GM12875 (cell line): ENCODE measurements at regions not wholly inside any gene's neighbourhood (a gene's known extent, or its start where the extent isn't known, plus 50 kb on each side); places are given as distances from the start of the nearest gene placed in this dataset.

Experiments used
- H3K4me3 ChIP-seq: one replicate; pipeline ENCODE4 v1.5.1; 2011; ENCODE audit warnings: low read depth, low read length, control low read depth
- CTCF ChIP-seq: IDR thresholded peaks from 2 replicates; pipeline ENCODE4 v1.5.1; 2011; ENCODE audit warnings: low read depth, mild to moderate bottlenecking, control low read depth, inconsistent platforms, low read length, moderate library complexity, borderline replicate concordance; ENCODE audit not compliant: insufficient read depth

GRCh38 chr13:103539265-103539664, 473.0 kb upstream of the SLC10A2 start:
- TF ChIP-seq CTCF: no peak
- H3K4me3 ChIP-seq: no peak overlapping the region

DNA sequence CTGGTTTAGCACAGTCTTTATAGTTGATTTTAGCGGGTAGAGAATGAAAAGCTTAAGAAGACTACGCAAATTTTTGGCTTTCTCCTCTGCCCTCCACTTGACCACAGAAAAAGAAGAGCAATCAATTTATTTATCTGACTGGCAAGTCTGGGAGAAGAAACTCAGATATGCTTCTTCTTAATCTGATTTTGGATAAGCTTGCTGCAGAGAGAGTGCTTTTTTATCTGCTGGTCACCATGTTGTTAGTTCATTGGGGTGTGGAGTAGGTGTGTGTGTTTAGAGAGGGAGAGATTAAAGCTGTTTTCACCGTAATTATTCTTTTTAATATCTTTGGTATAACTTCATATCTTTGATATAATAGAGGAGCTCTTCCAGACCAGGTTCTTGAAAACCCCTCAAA, 471.4 kb upstream of the SLC10A2 start:
- no peak for TF ChIP-seq CTCF
- no peak overlapping the region for H3K4me3 ChIP-seq

- no peak for TF ChIP-seq CTCF
- no peak overlapping the region for H3K4me3 ChIP-seq
Observed at GRCh38 chr13:103531278-103531677, 465.1 kb upstream of the SLC10A2 start.

DNA sequence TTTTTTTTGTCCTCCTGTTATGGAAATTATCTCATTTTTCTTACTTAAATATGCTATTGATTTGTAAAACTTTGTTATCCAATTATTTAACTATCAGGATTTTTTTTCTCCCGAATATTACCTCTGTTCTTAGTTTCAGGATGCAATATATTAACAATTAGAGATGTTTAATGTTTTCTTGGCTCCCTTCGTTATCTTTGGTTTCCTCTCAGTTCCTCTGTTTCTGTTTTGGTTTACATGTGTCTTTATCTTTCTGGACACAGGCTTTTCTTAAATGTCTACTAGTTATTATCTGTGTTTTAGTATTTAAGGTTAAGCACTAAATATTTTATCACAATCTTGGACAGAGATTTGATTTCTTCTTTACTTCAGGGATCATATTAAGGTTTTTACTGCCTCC, 462.2 kb upstream of the SLC10A2 start:
- no peak for TF ChIP-seq CTCF
- no peak overlapping the region for H3K4me3 ChIP-seq

DNA sequence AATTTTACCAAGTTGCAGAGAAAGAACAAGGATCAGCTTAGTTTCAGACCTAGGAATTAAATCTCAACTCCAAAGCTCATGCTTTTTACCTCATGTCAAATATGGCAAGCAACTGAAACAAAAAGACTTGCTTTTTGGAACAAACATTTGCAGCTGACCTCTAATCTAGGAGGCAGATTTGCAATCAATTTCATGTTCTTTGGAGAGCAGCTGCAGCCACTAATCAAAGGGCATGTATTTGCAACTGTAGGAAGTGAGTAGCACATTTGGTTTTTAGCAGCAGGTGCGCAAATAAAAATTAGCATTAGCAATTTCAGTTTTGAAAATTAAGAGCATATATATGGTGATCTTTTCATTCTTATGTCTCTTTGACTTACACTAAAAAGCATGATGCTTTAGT, 459.3 kb upstream of the SLC10A2 start:
- no peak for TF ChIP-seq CTCF

GRCh38 chr13:103523858-103524257, 457.6 kb upstream of the SLC10A2 start:
- no peak for TF ChIP-seq CTCF
- no peak overlapping the region for H3K4me3 ChIP-seq

More for the DNA sequence above, 459.3 kb upstream of the SLC10A2 start:
- no peak overlapping the region for H3K4me3 ChIP-seq

DNA sequence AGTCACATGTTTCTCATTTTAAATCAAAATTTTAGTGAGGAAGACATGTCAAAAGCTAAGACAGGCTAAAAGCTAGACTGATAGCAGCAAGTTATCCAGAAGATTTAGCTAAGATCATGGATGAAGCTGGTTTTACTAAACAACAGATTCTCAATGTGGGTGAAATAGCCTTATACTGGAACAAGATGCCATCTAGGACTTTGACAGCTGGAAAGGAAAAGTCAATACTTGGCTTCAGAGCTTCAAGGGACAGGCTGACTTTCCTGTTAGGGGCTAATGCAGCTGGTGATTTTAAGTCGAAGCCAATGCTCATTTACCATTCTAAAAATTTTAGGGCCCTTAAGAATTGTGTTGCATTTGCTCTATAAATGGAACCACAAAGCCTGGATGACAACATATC, 455.3 kb upstream of the SLC10A2 start:
- no peak for TF ChIP-seq CTCF
- no peak overlapping the region for H3K4me3 ChIP-seq
